ENCODE measurements at regions not wholly inside any gene's neighbourhood (a gene's known extent, or its start where the extent isn't known, plus 50 kb on each side); places are given as distances from the start of the nearest gene placed in this dataset.

GRCh38 chr4:58090539-58090938 is 980.4 kb upstream of the IGFBP7 start:
- TF ChIP-seq POLR2A (IDR thresholded peaks at IDR 0.05; ENCODE audit: insufficient read depth in 1 of 2, low read depth in 2 of 2, low read length in 2 of 2) (no peak), ZBTB7A (CRISPR knock-in tag; IDR thresholded peaks at IDR 0.05) (no peak), PCBP1 (IDR thresholded peaks at IDR 0.05; ENCODE audit: borderline replicate concordance, low read depth, low read length) (no peak), CTCF (CRISPR knock-in tag; IDR thresholded peaks at IDR 0.05) (no peak), ATF7-NPFF (CRISPR knock-in tag; IDR thresholded peaks at IDR 0.05; ENCODE audit: low read depth) (no peak), ZNF883 (CRISPR knock-in tag; IDR thresholded peaks at IDR 0.05; ENCODE audit: not compliant biosample characterization) (no peak), ZNF569 (CRISPR knock-in tag; IDR thresholded peaks at IDR 0.05; ENCODE audit: borderline replicate concordance) (no peak), PLSCR1 (CRISPR knock-in tag; IDR thresholded peaks at IDR 0.05; ENCODE audit: borderline replicate concordance) (no peak), HOXA7 (CRISPR knock-in tag; IDR thresholded peaks at IDR 0.05) (no peak)

All from HepG2 (cell line).